ENCODE measurements at regions not wholly inside any gene's neighbourhood (a gene's known extent, or its start where the extent isn't known, plus 50 kb on each side); places are given as distances from the start of the nearest gene placed in this dataset.

GRCh38 chr6:100181309-100181708, 187.3 kb upstream of the MCHR2 start:
- intact Hi-C loops (cut with DNase I) = no loop called here
- WGBS, 4 donors = 72 to 77% (median 74%) methylated on average over 3 of the region's 3 CpGs
- no peak for ATAC-seq
- no peaks in the 10 kb centered on the region for H3K36me3 ChIP-seq
- DNase-seq = no peak
- H3K27me3 ChIP-seq = no peaks in the 10 kb centered on the region
- H3K9me3 ChIP-seq = no peaks in the 10 kb centered on the region
- H3K4me3 ChIP-seq = no peak overlapping the region
- peaks cover 0 to 14% (median 0%) of the 10 kb centered on the region in 12 donors for H3K4me1 ChIP-seq
- H3K27ac ChIP-seq = no peak overlapping the region
- TF ChIP-seq POLR2A (IDR thresholded peaks at IDR 0.05) = no peak
- no peak for TF ChIP-seq CTCF (IDR thresholded peaks at IDR 0.05)

- WGBS, 4 donors = 92 to 98% (median 95%) methylated on average over 1 of the region's 1 CpG
- peaks cover 0 to 21% (median 0%) of the 10 kb centered on the region in 12 donors for H3K4me1 ChIP-seq
- TF ChIP-seq POLR2A (IDR thresholded peaks at IDR 0.05) (no peak), CTCF (IDR thresholded peaks at IDR 0.05) (no peak)
- H3K9me3 ChIP-seq = no peaks in the 10 kb centered on the region
- intact Hi-C loops (cut with DNase I) = no loop called here
- DNase-seq (no peak), ATAC-seq (no peak)
- no peaks in the 10 kb centered on the region for H3K27me3 ChIP-seq
- H3K36me3 ChIP-seq = no peaks in the 10 kb centered on the region
- H3K27ac ChIP-seq = no peak overlapping the region
- H3K4me3 ChIP-seq = no peak overlapping the region
Measured at GRCh38 chr6:100179576-100179975, 185.6 kb upstream of the MCHR2 start.

- no peaks in the 10 kb centered on the region for H3K27me3 ChIP-seq
- no peak for TF ChIP-seq POLR2A (IDR thresholded peaks at IDR 0.05)
- TF ChIP-seq CTCF (IDR thresholded peaks at IDR 0.05) = no peak
- DNase-seq (no peak), ATAC-seq (no peak)
- peaks cover 0 to 21% (median 0%) of the 10 kb centered on the region in 12 donors for H3K4me1 ChIP-seq
- intact Hi-C loops (cut with DNase I) = no loop called here
- H3K27ac ChIP-seq = no peak overlapping the region
- no peaks in the 10 kb centered on the region for H3K36me3 ChIP-seq
- no peak overlapping the region for H3K4me3 ChIP-seq
- 21 to 44% (median 29%) methylated on average over 1 of the region's 1 CpG for WGBS, 4 donors
- no peaks in the 10 kb centered on the region for H3K9me3 ChIP-seq
Measured at GRCh38 chr6:100177956-100178355, 183.9 kb upstream of the MCHR2 start.

- DNase-seq (no peak), ATAC-seq (peak in 1 of 4 donors; percentile 55)
- Histone ChIP-seq H3K27ac (peak overlapping the region in 4 of 12 donors; percentile 7 to 52 (median 24)), H3K9me3 (no peaks in the 10 kb centered on the region), H3K27me3 (no peaks in the 10 kb centered on the region), H3K4me1 (peaks cover 0 to 21% (median 0%) of the 10 kb centered on the region in 12 donors), H3K36me3 (no peaks in the 10 kb centered on the region), H3K4me3 (no peak overlapping the region)
- TF ChIP-seq CTCF (IDR thresholded peaks at IDR 0.05) (no peak), POLR2A (IDR thresholded peaks at IDR 0.05) (no peak)
- 56 to 71% (median 63%) methylated on average over 4 of the region's 4 CpGs for WGBS, 4 donors
- intact Hi-C loops (cut with DNase I) = no loop called here
Measured at GRCh38 chr6:100176951-100177710, 183.1 kb upstream of the MCHR2 start.

Data from heart left ventricle (tissue), 16 donors.